ENCODE measurements at regions not wholly inside any gene's neighbourhood (a gene's known extent, or its start where the extent isn't known, plus 50 kb on each side); places are given as distances from the start of the nearest gene placed in this dataset.

- no peak overlapping the region for H3K9ac ChIP-seq (ENCODE audit: low read depth, low read length, poor library complexity, severe bottlenecking)
- no peaks in the 10 kb centered on the region for H3K27me3 ChIP-seq (ENCODE audit: insufficient read depth, low read length, poor library complexity, severe bottlenecking)
- H4K20me1 ChIP-seq (ENCODE audit: insufficient read depth, low read length, poor library complexity, severe bottlenecking), result no peaks in the 10 kb centered on the region
- H3K9me3 ChIP-seq (ENCODE audit: insufficient read depth, low read depth, low read length), result peaks cover 9% of the 10 kb centered on the region
- H3K4me2 ChIP-seq (ENCODE audit: low read depth, low read length, poor library complexity, severe bottlenecking), result no peak overlapping the region
- no peak overlapping the region for H3K4me3 ChIP-seq (ENCODE audit: low read length, poor library complexity, severe bottlenecking)
- H3F3A ChIP-seq (ENCODE audit: low read depth), result no peaks in the 10 kb centered on the region
- TF ChIP-seq EZH2phosphoT487 (IDR thresholded peaks at IDR 0.05; ENCODE audit: borderline replicate concordance) (no peak), CTCF (conservative IDR thresholded peaks at IDR 0.05; ENCODE audit: low read length) (no peak)
- no peaks in the 10 kb centered on the region for H3K79me2 ChIP-seq (ENCODE audit: insufficient read depth, low read length)
- no peak overlapping the region for H2AFZ ChIP-seq (ENCODE audit: low read length)
- no peaks in the 10 kb centered on the region for H3K36me3 ChIP-seq (ENCODE audit: insufficient read depth, low read length)
- H3K4me1 ChIP-seq (ENCODE audit: insufficient read depth, low read length, poor library complexity, severe bottlenecking), result no peaks in the 10 kb centered on the region
- no peaks in the 10 kb centered on the region for H3K9me2 ChIP-seq (replicated peaks; ENCODE audit: low read depth, low read length)
These were observed 69.5 kb upstream of the GNAZ start for GRCh38 chr22:23000657-23001347.

- no peaks in the 10 kb centered on the region for H3K4me1 ChIP-seq (ENCODE audit: insufficient read depth, low read length, poor library complexity, severe bottlenecking)
- H3K4me3 ChIP-seq (ENCODE audit: low read length, poor library complexity, severe bottlenecking), result no peak overlapping the region
- H3K27me3 ChIP-seq (ENCODE audit: insufficient read depth, low read length, poor library complexity, severe bottlenecking), result no peaks in the 10 kb centered on the region
- TF ChIP-seq CTCF (conservative IDR thresholded peaks at IDR 0.05; ENCODE audit: low read length) (no peak), EZH2phosphoT487 (IDR thresholded peaks at IDR 0.05; ENCODE audit: borderline replicate concordance) (no peak)
- no peaks in the 10 kb centered on the region for H3F3A ChIP-seq (ENCODE audit: low read depth)
- no peaks in the 10 kb centered on the region for H3K36me3 ChIP-seq (ENCODE audit: insufficient read depth, low read length)
- H3K9me3 ChIP-seq (ENCODE audit: insufficient read depth, low read depth, low read length), result peaks cover 9% of the 10 kb centered on the region
- no peaks in the 10 kb centered on the region for H3K9me2 ChIP-seq (replicated peaks; ENCODE audit: low read depth, low read length)
- no peak overlapping the region for H3K4me2 ChIP-seq (ENCODE audit: low read depth, low read length, poor library complexity, severe bottlenecking)
- H3K9ac ChIP-seq (ENCODE audit: low read depth, low read length, poor library complexity, severe bottlenecking), result no peak overlapping the region
- H4K20me1 ChIP-seq (ENCODE audit: insufficient read depth, low read length, poor library complexity, severe bottlenecking), result no peaks in the 10 kb centered on the region
- H2AFZ ChIP-seq (ENCODE audit: low read length), result no peak overlapping the region
- no peaks in the 10 kb centered on the region for H3K79me2 ChIP-seq (ENCODE audit: insufficient read depth, low read length)
These were observed 68.9 kb upstream of the GNAZ start for GRCh38 chr22:23001463-23001862.

- no peak overlapping the region for H3K4me2 ChIP-seq (ENCODE audit: low read depth, low read length, poor library complexity, severe bottlenecking)
- no peak overlapping the region for H3K9ac ChIP-seq (ENCODE audit: low read depth, low read length, poor library complexity, severe bottlenecking)
- H3K79me2 ChIP-seq (ENCODE audit: insufficient read depth, low read length), result no peaks in the 10 kb centered on the region
- H3F3A ChIP-seq (ENCODE audit: low read depth), result no peaks in the 10 kb centered on the region
- no peaks in the 10 kb centered on the region for H4K20me1 ChIP-seq (ENCODE audit: insufficient read depth, low read length, poor library complexity, severe bottlenecking)
- no peaks in the 10 kb centered on the region for H3K36me3 ChIP-seq (ENCODE audit: insufficient read depth, low read length)
- peaks cover 5% of the 10 kb centered on the region; the same call in 1 of the 2 replicates for H3K9me3 ChIP-seq (ENCODE audit: insufficient read depth, low read depth, low read length)
- no peaks in the 10 kb centered on the region for H3K4me1 ChIP-seq (ENCODE audit: insufficient read depth, low read length, poor library complexity, severe bottlenecking)
- H3K27me3 ChIP-seq (ENCODE audit: insufficient read depth, low read length, poor library complexity, severe bottlenecking), result no peaks in the 10 kb centered on the region
- H3K9me2 ChIP-seq (replicated peaks; ENCODE audit: low read depth, low read length), result no peaks in the 10 kb centered on the region
- H2AFZ ChIP-seq (ENCODE audit: low read length), result no peak overlapping the region
- H3K4me3 ChIP-seq (ENCODE audit: low read length, poor library complexity, severe bottlenecking), result no peak overlapping the region
- TF ChIP-seq CTCF (conservative IDR thresholded peaks at IDR 0.05; ENCODE audit: low read length), result no peak
- TF ChIP-seq EZH2phosphoT487 (IDR thresholded peaks at IDR 0.05; ENCODE audit: borderline replicate concordance), result no peak
These were observed 67.6 kb upstream of the GNAZ start for GRCh38 chr22:23002612-23003180.
